ENCODE measurements at regions not wholly inside any gene's neighbourhood (a gene's known extent, or its start where the extent isn't known, plus 50 kb on each side); places are given as distances from the start of the nearest gene placed in this dataset.

GRCh38 chr14:73786636-73787485 lies 64.8 kb upstream of the PTGR2 start:
- TF ChIP-seq CTCF (IDR thresholded peaks at IDR 0.05; ENCODE audit: low read depth, low read length, missing input control) (no peak), REST (IDR thresholded peaks at IDR 0.05) (no peak)

All from liver (tissue), 2 donors.